HG03060 (cell line): ENCODE measurements at regions not wholly inside any gene's neighbourhood (a gene's known extent, or its start where the extent isn't known, plus 50 kb on each side); places are given as distances from the start of the nearest gene placed in this dataset.

Experiments
- ATAC-seq: cut with Tn5 transposase; IDR thresholded peaks from one replicate; pipeline ENCODE4 v1.9.1; 2021; ENCODE audit warnings: low read depth, moderate number of reproducible peaks; ENCODE audit not compliant: unreplicated experiment

DNA sequence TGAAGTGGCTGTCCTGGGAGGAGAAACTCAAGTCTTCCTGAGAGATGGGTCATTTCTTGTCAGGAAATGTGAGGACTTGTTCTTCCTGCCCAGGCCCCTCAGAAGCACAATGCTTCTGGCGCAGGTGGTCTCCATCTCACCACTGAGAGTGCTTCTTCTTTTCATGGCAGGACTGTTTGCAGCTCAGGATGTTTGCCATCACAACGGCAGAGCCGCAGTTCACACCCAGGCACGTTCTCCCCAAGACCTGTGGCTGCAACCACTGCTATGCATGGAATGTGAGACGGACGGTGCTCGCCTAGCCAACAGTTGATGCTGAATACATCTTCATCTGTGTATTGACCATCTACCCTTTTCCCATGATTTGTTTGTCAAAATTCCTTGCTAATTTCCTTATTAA lies 216.3 kb downstream of the GADD45G start:
- no peak for ATAC-seq

DNA sequence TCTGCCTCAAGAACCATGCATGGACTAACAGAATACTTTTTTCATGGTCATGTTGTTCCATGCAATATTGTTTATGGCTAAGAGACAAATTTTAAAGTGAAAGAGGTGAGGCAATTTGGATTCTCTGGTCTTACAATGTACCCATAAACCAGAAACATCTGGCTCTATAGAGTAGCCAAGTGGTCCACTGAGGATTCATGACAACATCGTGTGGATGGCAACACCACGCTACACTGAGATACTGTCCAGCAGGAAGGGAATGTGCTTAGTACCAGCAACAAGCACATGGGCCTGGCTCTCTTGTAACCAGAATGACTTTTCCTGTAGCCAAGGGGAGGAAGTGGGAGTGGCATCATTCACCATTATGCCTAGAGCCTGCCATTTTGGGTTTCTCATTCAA lies 218.2 kb downstream of the GADD45G start:
- ATAC-seq = no peak

DNA sequence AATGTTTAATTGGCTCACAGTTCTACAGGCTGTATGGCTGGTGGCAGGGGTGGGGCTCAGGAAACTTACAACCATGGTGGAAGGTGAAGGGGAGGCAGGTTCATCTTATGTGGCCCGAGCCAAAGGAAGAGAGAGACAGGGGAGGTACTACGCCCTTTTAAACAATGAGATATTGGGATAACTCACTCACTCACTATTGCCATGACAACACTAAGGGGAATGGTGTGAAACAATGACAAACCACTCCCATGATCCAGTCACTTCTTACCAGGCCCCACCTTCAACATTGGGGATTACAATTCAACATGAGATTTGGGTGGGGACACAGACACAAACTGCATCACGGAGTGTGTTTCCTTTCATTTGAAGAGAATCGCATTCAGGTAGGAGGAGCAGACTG lies 220.9 kb downstream of the GADD45G start:
- ATAC-seq = no peak

DNA sequence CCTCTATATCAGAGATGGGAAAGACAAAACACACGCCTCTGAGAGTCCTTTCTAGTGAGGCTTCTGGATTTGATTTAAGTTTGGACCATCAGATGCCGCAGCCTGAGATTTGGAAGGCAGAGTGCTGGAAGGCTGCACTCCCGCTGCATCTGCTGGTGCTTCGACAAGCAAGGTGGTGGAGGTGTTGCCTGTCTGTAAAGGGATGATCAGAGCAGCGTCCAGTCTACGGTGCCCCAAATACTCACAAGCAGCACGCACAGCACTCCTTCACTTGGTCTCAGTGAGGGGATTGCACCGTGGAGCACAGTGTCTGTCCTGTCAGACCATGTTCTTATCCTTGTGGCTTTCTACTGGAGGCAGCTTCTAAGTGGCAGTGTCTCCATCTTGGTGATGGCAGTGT lies 221.4 kb downstream of the GADD45G start:
- no peak for ATAC-seq

DNA sequence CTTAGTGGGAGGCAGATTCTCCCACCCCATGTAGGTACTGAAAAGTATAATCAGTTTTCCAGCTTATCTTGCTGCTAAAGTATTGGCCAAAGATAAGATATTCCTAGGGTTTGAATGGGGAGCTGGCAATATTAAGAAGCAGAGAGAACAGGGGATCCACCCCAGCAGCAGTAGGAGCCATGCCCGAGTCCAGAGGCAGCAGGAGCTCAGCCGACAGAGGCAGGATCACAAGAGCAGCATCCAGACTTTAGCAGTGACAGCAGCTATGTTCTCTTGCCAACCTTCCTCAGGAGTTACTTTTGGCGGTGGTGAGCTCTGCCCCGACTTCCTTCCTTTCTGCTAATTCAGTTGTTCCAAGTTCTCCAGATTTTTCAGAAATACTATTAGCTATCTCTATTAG lies 224.5 kb downstream of the GADD45G start:
- no peak for ATAC-seq

DNA sequence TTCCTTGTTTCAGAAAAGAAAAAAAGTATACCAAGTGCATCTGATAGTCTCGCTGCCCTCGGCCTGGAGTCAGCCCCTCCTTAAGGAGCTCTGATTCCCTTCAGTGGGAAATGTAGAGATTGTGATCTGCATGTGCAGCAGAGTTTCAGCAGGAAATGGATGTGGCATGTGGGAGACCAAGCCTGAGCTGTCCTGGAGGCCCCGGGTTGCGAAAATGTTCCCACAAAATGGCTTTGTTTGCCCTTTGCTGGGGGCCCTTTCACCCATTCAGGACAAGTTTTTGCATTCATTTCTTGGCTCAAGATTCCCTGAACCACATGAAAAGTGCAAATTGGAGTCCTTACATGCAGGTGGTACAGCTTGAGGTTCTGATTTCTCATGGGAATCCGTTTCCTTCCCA lies 230.9 kb downstream of the GADD45G start:
- no peak for ATAC-seq

DNA sequence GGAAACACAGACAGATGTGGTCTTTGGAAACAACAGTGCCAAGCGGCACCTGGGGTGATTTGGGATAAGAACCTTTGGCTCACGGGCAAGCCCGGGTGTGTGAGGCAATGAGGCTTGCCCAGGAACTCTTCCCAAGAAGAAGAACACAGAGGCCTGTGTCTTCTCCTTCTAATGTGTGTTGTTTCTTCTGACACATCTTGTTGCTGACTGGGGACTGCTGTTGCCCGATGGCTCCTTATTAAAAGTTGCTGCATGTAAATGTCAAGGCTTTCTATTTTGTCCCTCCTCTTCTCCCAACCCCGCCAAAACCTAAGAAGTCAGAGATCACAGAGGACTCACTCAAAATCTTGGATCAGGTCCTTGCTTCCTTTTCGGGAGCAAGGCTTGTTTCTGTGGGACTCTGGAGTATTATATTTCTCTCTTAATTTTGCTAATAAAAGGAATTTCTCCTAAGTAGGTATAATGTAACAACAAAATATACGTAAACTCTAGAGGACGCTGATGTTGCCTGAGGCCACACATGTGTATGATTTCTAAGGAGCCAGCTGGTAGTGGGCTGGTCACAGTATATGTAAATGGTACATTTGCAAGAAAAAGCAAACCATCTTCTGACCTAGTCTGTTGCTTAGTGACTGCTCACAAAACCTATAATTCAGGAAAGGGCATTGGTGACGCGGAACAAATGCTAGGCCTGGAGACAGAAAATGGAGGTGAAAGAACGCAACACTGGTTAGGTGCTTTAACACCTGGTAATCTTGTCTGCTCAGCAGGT lies 232.5 kb downstream of the GADD45G start:
- ATAC-seq = no peak

DNA sequence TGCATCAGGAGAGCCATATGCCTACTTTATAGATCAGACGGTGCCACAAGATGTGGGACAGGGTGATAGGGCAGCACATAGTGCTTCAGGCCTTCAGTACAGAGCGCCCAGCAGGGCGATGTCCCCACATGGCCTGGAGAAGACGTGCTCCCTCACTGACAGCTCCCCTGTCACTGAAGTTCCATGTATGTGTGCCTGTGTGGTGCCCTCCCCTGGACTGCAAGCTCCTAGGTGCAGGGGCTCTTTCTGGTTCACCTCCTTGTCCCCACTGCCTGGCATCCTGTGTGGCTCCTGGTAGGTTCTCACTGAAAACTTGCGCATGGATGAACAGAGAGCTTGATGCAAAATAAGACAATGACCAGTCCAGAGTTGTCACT lies 233.1 kb downstream of the GADD45G start:
- no peak for ATAC-seq

DNA sequence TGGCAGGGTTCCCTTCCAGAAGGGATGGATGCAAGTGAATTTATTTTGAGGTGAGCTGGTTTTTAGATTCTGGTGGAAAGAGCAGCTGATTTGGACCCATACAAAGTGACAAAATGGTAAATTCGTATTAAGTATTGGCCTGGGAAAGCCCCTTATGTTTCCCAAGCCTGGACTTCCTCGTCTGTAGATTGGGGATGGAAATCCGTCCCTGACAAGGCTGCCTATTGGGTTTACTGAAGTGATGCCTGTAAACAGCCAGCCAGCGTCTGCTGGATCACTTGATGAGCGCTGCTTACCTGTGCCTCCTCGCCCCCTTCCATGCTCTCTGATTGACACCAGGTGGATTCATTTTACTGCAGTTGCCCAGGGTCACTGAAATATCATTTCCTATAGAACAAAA lies 233.8 kb downstream of the GADD45G start:
- ATAC-seq = no peak

DNA sequence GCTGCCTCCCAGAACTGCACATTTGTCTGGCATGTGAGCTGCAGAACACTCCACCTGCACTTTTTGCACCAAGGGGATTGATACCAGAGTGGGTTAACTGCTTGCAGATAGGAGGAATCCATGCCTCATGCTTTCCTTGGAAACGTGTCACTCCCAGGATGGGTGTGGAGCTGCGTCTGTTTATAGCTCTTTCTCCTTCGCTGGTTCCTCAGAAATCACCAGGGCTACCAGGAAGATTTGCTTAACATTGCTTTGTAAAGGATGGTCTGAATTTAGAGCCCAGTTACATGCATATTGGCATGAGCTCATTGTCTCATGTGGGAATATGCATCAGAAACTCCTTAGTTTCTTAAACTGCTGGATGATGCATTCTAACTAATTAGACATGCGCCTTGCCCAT lies 234.6 kb downstream of the GADD45G start:
- ATAC-seq = no peak

DNA sequence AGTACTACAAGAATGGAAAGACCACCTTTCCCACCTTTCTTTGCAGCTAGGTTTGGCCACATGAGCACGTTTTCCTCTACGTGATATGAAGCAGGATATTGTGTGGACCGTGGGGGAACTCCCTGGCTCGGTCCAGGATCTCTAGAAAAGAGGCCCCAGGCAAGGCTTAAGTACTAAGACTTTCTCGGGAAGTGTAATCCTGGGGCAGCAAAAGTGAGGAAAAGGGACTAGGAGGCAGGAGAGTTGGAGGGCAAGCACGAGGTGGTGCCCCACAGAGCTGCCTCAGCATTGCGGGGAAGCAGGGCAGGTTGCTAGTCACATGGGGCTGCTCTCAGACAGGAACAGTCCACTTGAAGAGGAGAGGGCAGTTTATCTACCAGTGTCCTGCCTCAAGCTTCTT lies 235.1 kb downstream of the GADD45G start:
- ATAC-seq = no peak

DNA sequence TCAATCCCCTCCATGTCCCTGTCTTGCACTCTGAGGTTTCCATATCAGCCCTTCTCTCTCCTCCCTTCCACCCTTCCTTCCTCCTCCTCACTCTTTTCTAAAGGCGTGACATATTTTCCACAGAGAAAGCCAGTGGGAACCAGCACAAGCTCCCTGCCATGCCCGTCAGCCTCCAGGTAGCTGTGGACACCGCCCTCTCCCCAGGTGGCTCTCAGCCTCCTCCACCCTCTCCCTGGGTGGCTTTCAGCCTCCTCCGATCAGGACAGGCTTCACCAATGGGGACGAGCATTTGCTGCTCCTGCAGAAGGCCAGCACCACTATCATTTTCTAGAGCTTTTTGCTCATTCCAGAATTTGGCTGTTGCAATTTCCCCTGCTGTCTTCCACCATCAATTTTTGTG lies 236.6 kb downstream of the GADD45G start:
- no peak for ATAC-seq

DNA sequence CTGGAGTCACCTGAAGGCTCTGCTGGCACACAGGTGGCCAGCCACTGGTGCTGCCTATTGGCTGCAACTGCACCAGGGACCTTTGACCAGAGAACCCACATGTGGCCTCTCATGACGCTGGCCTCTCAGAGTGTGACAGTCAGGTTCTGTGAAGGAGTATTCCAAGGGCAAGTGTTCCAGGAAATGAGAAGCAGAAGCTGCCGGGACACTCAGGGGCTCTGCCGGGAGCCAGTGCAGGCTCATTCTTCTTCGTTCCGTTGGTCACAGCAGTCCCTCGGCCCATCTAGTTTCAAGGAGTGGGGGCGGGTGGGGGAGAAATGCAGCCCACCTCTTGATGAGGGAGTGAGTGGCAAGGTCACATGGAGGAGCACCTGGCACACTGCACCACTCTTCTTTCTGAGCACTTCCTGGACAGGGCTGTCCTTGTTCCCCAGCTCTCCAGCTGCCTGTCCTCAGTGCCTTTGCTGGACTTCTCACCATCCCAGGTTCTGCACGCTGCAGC lies 237.5 kb downstream of the GADD45G start:
- ATAC-seq = no peak

DNA sequence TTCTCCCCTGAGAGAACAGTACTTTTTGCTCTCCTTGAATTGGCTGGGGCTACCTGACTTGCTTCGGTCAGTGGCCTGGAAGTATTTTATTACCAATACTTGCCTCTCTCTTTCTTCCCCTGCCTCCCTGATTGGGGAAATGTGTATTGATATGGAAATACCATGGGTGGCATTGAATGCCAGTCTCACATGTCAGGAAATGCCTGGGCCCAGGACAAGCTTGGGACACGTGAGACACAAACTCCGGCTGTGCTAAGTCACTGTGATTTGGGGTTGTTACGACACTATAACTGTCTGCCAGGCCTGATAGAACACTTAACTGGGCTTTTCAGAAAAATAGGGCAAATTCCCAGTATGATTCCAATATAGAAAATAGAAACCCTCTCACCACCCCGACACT lies 238.3 kb downstream of the GADD45G start:
- no peak for ATAC-seq

DNA sequence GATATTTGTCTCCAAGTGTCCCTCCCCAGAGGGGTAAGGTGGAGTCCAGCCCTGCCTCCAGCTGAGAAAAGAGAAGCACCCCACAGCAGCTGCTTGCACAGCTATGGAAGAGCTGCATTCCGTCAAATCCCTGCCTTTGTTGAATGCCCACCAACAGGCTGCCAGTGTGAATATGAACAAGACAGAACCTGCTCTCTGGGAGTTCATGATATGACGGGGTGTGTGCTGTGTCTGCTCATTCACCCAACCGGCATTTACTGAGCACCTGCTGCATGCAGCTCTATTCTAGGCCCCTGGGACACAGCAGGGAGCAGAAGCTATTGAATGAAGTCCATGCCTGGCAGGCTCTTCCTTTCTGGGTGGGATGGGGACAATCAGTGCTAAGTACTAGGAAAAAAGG lies 238.8 kb downstream of the GADD45G start:
- no peak for ATAC-seq

DNA sequence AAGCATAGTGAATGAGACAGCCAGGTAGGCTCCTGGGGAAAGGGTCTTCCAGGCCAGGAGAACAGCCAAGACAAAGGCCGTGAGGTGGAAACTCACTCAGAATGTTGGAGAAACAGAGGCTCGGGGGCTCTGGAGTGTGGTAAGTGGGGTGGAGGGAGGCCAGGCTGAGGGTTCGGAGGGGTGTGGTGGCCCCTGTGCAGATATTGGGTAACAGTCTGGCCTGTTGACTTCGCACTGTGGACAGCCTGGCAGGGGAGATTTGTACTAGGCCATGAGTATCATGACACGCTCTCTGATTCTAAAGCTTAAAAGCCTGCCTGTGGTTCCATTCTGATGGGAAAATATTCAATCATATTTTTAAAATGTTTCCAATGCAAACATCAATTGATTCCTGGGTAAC lies 239.3 kb downstream of the GADD45G start:
- ATAC-seq = no peak

DNA sequence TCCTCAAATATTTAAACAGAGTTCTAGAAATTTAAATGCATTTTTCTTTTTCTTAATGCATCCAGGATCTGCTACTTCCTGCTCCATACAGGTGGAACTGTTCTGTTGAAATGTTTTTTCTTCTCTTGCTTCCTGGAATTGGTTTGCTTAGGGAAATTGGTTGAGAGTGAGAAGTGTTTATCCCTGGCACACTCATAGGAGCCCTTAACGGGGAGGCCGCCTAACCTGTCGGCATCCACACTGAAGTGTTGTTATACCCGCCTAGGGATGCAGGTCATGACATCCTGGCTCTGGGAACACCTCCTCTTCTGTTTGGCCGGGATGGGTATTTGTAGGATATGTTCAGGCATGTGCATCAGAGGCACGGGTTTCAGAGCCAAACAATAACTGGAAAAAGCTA lies 239.7 kb downstream of the GADD45G start:
- ATAC-seq = no peak

DNA sequence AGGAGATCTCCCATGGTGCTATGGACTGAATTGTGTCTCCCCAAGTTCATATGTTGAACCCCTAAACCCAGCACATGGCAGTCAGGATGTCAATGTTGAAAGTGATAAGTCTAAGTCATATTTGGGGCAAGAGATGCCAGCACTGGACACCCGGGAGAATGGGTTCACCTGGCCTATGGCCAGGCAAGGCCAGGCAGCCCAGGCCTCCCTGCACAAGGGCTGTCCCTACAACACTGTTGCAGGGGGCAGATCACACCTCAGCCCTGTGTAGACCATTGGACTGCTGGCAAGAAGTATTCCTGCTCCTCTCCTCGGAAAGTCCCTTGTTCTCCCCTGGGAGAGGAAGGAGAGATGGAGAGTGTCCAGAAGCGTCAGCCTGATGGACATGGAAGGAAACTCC lies 240.5 kb downstream of the GADD45G start:
- ATAC-seq = no peak

DNA sequence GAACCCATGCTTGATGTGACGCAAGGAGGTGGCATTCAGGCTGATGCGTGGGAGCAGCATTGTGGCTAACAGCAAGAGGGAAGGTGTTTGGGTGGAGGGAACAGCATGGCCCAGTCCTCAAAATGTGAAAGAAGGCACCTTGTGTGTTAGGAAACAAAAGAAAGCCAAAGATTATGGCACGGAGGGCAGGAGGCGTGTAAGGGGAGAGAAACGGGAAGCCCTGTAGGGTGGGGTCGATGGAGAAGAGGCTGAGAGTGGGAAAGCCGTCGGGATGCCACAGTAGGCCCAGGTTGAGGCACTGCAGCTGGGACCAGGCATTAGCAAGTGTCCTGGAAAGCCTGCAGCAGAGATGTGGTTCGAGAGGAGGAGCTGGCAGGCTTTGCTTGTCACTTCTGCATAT lies 241.1 kb downstream of the GADD45G start:
- no peak for ATAC-seq

DNA sequence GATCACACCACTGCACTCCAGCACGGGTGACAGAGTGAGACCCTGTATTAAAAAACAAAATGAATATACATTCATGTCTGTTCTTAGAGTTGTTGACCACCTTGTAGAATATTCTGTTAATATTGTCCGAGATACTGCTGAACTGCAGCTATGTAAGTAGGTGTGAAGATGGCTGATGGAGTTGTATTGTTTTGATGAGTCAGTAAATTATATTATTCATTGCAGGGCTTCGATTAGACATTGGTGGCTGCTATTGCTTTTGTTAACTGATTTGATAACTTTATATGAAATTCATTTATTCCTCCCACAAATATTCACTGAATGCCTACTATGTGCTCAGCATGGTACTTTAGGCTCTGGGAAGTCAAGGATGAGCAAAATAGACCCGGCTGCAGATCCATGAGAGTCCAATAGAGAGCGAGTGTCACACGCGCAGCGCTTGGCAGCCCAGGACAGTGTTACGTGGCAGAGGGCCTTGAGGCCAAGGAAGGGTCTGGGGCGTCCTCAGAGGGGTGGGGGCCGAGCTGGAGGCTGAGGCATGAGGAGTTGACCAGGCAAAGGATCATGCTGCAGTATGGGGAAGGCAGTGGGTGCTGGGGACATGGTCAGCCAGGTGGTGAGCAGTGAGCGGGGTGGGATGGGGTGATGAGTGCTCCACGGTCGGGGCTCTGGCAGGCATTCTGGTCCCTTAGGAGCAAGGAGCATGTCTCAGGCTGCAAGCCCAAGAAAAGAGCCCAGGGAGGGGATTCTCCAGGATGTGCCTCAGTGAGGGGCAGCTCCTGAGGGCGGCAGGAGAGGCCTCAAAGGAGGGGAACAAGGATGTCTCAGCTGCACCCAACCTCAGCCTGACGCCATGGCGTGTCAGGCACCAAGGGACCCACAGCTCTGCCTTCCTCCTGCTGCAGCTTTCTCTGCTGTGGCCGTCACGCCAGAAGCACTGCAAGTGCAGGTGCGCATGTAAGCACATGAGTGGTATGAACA lies 243.5 kb downstream of the GADD45G start:
- no peak for ATAC-seq

DNA sequence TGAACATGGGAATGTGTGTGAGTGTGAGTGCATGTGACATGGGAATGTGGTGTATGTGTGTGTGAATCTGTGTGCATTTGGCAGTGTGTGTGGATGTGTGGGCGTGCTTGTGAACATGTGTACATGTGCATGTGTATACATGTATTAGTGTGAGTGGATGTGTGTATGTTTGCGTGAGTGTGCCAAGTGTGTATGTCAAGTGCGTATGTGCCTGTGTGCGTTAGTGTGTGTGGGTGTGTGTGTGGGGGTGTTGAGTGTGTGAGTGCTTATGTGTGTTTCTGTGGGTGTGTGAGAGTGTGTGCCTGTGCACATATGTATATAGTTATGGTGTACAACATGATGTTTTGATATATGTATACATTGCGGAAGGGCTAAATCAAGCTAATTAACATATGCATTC lies 244.3 kb downstream of the GADD45G start:
- ATAC-seq = no peak

DNA sequence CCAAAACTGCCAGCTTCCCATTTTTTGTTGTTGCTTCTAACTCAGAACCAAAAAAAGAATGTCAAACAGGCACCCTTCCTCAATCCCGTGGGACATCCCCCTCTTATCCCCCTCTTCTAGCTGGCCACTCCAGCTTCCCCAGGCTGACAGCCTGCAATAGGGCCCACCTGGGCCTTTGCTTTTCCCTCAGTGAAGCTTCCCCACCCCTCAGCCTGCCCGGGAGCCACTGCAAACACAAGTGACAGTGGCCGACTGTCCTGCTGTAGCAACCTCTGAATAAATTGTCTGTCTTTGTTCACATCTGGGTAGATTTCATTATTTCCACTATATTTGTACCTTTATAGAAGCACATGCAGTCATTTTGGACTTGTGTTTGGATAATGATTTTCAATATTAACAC lies 245.3 kb downstream of the GADD45G start:
- no peak for ATAC-seq
